GM21390 (cell line): ENCODE measurements at regions not wholly inside any gene's neighbourhood (a gene's known extent, or its start where the extent isn't known, plus 50 kb on each side); places are given as distances from the start of the nearest gene placed in this dataset.

Experiments
- ATAC-seq: cut with Tn5 transposase; IDR thresholded peaks from one replicate; pipeline ENCODE4 v1.9.1; 2021; ENCODE audit not compliant: unreplicated experiment

DNA sequence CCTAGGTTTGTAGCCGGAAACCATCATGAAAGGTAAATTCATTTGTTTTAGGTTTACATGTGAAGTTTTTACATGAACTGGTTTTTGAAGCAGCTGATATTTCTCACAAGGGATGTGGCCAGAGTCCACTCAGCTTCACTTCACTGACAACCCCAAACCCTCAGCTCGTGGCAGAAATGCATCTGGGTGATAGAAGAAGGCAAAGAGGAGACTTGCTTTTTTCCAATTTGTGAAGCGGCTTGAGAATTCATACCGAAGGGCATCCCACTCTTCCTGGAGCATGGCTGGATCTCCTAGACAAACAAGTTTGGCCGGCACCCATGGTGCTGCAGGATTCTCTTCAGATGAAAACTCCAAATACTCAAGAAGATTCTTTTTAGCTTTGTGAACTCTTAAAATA, 392.8 kb upstream of the CNR1 start:
- no peak for ATAC-seq

DNA sequence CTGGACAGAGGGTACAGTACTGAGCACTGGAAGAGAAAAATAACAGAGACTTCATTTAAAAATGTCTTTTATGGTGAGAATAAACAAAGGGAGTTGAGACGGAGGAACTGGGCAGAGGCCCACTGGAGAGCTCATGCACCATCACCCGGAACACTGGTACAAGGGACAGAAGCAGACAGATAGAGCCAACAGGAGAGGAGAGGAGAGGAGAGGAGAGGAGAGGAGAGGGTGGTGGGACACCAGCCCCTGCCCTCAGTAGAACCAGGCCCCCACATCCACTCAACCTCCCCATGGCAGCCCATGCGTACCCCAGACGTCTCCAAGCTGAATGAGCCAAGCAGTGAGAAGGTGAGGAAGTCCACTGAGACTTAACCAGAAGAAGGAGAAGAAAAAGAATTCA, 390.5 kb upstream of the CNR1 start:
- ATAC-seq, result no peak

DNA sequence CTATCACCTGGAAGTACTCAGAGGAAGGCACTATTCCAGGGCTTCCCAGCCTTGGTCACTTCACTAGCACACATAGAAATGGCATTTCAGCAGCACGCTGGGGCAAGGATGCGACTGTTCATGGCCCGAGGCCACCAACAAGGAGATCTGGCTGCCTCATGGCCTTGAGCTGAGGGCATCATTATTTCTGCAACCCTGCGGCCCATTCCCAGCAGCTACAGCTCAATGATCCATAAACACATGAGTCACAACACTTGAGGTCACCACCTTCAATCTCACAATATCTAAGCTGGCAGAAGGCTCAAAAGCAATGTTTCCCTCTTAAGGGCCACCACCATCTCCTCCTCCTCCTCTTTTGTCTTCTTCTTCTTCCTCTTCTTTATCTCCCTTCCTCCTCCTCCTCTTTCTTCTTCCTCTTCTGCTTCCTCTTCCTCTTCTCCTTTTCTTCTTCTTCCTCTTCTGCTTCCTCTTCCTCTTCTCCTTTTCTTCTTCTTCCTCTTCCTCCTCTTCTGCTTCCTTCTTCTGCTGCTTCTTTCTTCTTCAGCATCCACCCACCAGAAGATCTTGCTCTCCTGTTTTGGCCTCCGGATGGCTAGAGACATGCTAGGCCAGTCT, 382.9 kb upstream of the CNR1 start:
- ATAC-seq, result no peak

DNA sequence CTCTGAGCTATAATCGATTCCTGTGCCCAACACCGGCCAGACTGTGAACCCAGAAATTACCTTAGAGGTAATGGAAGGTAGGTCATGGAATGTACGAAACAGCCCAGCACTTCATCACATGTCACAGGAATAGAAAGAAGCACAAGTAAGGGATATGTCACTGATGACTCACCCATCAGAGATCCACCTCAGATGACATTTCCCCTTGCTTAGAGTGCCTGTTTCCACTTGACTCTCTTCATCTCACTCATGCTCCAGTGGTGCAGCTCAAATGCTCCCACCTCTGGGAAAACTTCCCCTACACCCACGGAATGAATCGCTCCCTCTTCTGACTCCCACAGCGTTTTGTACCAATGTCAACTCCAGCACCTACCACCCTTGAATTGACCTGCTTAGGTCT, 381.6 kb upstream of the CNR1 start:
- no peak for ATAC-seq

DNA sequence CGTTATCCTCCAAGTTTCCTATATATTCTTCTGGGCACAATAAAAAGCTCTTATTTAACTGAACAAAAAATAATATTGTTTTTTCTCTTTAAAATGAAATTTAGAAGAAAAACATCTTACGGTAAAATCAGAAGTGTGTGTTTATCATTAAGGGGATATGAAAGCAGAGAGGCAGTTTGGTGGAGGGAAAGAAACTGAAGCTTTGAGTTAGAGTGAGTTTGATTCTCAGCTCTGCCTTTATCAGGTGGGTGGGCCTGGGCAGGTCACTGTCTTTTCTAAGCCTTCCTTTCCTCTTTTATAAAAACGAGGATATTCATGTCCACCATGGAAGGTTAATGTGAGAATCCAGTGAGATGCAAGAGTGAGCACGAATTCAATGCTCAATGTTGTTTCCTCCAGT, 379.8 kb upstream of the CNR1 start:
- ATAC-seq, result no peak

DNA sequence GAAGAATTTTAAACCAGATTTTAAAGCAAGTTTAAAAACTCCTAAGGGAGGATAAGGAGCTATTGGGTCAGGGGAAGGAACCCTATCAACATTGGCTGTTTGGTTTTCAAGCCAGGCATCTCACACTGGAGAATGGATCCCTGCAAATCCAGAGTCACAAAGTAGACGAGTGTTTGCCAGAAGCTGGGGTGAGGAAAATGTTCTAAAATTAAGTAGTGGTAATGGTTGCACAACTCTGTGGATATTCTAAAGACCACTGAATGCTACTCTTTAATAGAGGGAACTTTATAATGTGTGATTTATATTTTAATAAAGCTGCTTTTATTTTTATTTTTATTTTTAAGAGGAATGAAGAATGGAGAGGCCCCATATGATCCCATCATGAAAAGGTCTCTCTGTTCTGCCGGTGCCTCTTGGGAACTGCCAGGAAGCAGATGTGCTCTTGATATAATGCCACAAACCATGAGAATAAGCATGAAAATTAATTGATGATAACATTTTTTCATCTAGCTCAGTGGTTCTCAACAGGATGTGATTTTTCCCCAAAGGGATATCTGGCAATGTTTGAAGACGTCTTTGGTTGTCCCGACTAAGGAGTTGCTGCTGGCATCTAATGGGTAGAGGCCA, 379.0 kb upstream of the CNR1 start:
- no peak for ATAC-seq

DNA sequence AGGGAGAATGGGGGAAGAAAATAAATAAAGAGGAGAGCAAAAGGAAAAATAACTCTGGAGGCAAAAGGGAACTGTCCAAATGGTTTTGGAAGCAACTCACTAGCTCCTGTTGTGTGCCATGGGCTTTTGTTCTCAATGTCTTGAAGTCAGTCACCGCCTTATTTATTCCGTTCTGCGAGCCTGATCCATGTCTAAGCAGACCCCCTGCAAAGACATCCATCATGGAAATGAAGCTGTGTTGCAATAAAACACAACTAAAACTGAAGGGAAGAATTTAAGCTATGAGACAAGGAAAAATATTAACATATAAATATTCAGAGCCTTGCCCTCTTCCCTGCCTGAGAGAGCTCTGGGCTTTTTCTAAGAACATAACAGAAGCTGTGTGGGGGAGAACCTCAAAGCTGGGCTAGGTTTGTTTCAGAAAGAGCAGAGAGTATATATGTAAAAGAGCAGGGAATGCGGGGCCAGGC, 373.2 kb upstream of the CNR1 start:
- ATAC-seq, result no peak

DNA sequence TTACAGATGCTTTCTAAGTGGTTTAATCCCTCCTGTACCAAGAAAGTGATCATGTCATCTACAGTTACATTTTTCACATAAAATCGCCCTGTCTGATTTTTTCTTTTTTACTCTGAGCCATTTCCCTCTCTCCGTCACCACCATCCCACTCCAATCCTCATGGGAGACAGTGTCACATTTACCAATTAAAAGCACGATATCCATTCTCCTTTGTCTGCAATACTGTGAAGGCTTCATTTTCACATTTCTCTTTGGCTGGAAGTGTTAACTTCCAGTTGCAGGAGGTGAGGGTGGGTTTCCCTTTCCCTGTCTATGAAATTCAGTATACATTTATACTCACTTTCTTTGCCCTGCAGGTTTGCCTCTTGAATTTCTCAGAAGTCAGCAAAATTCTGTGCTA, 372.7 kb upstream of the CNR1 start:
- ATAC-seq, result no peak

DNA sequence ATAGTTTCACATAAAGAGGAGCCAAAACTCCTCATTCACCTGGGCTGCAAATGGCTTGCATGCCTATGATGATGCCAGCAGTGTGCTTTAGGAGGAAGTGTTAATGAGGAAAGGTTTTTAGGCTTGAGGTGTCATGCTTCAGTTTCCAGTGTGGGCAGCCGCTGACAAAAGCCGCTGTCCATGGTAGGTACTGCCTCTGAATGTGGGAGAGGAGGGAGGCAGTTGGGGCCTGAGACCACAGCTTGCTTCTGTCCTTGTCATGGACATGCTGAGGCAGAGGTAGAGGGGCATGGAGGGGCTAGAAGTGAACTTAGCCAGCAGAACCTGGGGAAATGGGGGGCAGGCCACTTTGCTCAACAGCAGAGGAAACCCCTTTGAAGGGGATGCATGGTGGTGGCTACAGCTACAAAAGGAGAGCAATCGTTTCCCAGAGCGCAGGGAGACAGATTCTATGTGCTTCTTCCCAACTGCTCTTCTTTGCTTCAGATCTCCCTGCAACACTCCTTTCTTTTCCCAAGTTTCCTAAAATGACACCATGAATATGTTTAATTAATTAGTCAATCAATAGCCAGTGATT, 372.1 kb upstream of the CNR1 start:
- ATAC-seq, result no peak

DNA sequence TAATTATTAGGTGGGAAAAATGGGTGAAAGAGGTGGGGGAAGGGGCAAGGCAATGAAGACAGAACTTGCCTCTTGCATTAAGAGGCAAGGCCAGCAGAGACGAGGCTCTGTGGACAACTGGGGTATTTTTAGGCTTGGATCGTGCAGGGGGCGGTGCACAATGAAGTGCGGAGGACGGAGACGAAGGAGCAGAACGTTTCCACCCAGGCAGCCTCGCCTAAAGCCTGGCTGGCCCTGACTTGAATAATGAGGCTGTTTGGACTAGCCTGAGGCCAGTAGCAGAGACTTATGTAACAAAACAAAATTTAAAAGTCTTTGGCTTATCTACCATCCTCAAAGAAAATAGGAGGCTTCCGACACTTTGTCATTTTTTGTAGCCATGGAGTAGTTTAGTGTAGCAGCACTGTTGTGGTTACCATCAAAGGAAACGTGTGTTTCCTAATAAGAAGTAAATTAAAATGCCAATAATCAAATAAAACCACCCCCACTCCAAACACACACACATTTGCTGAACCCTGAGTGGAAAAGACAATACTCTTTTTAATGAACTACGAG, 370.0 kb upstream of the CNR1 start:
- ATAC-seq, result no peak

DNA sequence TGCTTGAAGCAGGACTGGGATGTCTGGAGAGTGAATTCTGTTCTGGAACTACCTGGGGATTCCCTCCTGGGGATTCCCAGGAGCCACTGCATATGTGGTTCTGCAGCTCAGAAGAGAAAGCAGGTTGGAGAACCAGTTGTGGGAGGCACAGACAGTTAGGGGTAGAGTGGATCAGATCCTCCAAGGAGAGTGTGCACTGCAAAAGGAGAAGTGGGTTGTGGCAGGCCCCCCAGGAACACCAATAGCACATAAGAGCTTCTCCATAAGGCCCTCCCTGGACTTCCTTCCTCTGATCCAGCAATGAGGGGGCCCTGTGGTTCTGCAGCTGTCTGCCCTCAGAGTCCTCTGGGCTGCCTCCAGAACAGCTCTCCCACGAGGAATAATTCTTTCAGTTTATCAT, 369.2 kb upstream of the CNR1 start:
- no peak for ATAC-seq

DNA sequence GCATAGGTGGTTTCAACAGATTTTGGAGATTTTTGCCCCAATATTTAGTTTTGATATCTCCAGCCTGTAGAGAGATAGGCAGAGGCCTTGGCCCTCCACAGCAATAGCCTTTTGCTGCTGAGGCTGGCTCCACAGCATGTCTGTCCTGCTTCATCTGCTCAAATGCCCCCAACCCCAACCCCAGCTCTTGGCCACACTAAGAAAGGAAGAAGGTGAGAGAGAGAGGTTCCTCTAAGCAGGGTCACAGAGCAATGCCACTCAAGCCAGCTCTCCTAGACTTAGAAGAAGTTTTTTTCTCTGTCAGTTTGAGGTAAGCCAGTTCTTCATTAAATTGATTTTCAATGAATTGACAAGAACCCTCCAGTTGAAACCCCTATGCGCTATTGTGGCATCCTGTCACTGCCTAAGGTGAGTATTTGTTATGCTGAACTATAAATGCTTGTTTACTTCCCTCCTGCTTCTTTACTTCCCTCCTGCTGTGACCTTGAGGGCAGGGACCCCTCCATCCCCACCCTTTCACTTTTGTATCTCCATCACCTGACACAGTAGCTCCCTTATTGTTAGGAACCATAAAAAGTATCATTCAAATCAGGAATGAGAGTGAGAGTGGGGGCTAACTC, 366.2 kb upstream of the CNR1 start:
- no peak for ATAC-seq

DNA sequence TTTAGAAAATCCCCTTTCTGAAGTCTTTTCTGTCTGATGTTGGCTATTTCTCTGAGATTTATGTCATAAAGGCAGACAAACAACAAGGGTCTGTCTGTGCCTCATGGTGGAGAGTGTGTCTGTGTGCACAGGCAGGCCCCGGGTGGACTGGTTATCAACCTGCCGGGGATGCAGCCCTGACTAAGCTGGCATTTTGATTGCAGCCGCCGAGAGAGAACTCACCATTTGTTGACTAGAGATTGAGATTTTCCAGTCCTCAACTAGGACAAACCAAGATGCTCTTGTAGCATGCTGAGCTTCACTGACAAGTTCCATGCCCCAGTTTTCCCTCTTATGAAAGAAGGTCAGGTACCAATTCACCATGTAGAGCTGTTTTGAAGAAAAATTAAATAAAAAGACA, 363.6 kb upstream of the CNR1 start:
- no peak for ATAC-seq

DNA sequence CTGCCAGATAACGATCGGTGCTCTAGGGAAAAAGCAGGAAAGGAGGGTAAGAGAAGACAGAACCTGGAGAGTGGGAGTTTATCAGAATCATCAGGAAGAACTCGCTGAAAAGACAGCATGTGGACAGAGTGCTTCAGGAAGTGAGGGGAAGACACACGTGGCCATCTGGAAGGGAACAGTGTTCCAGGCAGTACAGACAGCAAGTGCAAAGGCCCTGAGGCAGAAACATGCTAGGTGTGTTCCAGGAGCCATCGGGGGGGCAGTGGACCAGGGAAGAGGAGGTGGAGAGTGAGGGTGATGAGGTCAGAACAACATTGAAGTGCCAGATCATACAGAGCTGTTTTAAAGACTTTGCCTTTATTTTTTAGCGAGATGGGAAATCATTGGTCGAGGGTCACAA, 354.3 kb upstream of the CNR1 start:
- ATAC-seq, result no peak

DNA sequence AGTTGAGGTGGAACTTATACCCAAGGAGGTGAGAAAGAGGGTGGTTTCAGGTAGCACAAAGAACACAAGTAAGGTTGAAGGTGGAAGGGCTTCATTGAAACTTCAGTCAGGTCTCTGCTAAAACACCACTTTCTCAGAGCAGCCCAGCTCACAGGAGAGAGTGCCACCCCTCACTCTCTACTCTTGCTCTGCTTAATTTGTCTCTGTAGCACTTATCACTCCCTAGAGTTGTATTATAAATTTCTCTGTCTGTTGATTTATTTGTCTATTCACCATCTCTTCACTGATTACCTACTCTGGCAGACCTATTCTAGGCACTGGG, 353.8 kb upstream of the CNR1 start:
- no peak for ATAC-seq

DNA sequence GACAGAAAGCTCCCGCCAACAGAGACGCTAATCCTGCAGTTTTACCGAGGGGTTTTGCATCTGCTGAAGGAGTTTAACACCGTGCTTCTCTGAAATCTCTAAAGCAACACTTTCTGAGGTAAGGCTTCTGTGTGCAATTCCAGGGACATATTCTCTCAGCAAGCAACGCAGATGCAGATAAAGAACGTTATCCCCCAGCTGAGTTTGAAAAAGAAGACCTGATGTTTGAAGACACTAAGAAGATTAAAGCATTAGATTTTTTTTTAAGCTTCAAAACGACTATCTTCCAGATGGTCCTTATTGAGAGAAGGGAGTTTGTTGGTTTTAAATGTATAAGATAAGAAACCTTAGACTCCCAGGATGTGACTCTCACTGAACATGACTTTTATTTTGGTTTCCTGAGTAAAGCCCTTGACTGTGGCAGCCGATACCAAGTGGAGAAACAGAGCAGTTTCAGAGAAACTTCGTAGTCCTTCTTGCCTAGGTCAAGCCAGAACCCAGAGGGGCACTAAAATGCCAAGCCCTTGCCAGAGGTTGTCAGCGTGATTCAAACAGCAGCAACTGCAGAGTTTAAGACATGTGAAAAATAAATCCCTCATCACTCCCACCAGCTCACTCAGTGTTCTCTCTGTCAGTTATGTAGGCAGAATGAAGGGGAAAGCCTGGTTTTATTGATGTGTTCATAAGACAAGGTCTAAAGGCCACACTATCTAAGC, 353.3 kb upstream of the CNR1 start:
- ATAC-seq, result no peak

DNA sequence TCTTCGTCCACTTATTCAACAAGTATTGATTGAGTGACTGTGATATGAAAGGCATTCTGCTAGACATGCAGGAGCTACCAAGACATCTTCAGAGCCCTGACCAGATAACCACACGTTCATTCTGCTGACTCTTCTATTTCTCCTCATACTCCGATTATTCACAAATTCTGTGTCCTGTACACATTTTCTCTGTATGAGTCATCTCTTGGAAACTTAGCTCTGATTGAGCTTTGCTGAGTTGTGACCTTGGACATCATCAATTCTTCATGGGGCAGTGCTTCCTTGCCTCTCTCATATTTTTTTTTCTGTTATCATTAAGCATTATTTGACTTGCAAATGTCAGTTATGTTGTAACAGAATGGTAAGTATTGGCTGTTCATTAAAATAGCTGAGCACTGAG, 351.6 kb upstream of the CNR1 start:
- no peak for ATAC-seq

DNA sequence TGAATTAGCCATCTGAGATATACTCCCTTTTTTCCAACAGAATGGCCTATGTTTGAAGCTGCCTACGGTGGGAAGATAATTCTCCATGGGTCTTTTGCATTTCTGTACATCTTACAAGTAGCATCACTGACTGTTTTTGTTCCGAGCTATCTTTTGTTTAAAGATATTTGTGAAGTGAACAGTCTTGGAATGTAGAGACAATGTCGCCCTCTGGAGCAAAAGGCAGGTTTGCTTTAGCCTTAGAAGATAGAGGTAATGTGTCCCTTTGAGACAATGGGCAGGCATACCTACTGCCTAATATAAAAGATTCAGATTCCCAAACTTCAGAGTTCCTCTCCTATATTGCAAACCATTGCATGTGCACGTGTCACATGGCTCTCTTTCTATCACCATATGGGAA, 347.8 kb upstream of the CNR1 start:
- no peak for ATAC-seq

DNA sequence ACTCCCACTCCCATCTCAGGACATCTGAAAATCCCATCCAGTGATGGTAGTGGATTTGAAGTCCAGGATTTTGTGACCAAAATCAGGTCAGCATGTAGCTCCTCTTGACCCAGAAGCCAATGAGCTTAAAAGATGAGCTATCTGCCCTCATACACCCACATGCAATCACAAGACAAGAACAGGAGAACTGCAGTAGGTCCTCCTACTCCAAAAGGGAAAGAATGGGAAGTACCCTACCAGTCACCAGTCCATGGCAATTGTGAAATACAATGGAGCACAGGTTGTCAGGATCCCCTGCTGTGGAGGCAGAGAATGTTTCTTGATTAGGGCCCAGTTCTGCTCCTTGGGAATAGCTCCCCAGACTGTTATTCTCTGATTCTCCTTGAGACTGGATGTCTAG, 347.3 kb upstream of the CNR1 start:
- ATAC-seq, result no peak

DNA sequence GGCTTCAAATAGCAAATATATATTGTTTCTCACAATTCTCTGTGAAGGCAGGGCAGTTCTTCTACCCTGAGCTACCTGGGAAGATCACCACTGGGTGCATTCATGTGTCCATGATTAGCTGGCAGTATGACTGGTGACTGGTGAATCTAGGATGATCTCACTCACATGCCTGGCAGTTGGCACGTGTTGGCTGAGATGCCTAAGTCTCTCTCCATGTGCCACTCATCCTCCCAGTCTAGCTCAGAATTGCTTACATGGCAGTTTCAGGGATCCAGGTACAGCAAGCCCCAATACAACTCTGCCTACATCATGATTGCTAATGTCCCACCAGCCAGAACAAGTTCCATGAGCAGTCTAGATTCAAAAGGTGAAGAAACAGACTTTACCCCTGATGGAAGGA, 346.8 kb upstream of the CNR1 start:
- no peak for ATAC-seq

DNA sequence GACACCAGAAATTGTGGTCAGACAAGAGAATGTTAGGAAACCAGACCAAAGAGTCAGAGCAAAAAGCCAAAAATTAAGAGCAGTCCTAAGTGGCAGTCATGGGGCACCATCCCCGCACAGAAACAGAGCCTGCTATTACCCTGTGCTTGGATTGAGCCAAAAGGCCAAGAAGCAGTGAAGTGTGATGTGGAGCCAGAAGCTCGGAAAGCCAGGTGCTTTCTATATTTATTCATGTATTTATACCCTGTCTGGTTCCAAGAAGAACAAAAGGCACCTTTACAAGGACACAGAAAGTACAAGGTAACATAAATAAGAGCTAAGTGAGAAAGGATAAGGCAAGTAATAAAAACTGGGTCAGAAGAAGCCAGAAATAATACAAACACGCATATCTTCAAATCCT, 336.2 kb upstream of the CNR1 start:
- no peak for ATAC-seq
